UCSD-AML1 (cell line): ENCODE measurements at regions not wholly inside any gene's neighbourhood (a gene's known extent, or its start where the extent isn't known, plus 50 kb on each side); places are given as distances from the start of the nearest gene placed in this dataset.
A peak's percentile ranks its signal among the peaks of the same experiment; 100 is the strongest.
"Not testable (repeated sequence)": the region's sequence is repeated elsewhere in the genome, so short reads cannot be mapped to it uniquely, and the experiment has no call there.

ENCODE experiments used
- DNase-seq: peaks from one replicate; lab custom pipeline; 2025; ENCODE audit not compliant: unreplicated experiment; lab: John Stamatoyannopoulos, UW

- DNase-seq: not testable (repeated sequence)
These were observed 60.5 kb downstream of the AREG start for GRCh38 chr4:74505355-74505978.

GRCh38 chr4:74509363-74509762, 64.4 kb downstream of the AREG start:
- DNase-seq: not testable (repeated sequence)

DNA sequence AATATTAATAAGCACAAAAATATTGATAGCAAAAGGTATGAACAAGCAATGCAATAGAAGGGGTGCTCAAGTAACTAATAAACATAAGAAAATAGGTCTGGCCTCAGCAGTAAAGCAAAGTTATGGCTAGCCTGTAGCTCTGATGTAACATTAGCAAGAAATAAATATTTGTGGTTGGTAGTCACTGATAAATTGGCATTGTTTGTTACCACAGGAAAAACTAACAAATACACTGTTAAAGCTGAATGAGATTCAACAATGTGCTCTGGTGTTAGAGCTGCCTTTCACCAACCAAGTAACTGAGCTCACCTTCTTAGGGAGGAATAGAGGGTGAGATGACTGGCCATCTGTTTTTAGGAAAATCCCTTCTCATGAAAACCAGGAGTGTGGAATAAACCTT, 71.4 kb downstream of the AREG start:
- DNase-seq: no peak

DNA sequence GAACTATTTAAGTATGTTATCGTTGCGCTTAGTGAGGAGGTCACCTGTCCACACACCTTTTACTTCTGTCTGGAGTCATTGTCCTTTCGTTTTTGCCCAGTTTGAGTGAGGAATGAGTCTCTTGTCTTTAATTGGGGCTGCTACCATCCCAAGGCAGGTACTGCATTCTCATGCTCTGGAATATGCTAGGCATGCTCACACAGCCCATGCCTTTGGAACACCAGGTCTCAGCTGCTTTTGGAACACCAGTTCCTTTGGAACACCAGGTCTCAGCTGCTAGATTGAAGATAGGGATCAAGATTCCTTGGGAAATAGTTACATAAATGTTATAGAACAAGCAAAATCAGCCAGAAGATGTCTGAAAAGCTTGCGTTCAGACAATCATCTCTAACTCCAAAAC, 73.1 kb downstream of the AREG start:
- no peak for DNase-seq

GRCh38 chr4:74522251-74522991, 77.5 kb downstream of the AREG start:
- DNase-seq: no peak

DNA sequence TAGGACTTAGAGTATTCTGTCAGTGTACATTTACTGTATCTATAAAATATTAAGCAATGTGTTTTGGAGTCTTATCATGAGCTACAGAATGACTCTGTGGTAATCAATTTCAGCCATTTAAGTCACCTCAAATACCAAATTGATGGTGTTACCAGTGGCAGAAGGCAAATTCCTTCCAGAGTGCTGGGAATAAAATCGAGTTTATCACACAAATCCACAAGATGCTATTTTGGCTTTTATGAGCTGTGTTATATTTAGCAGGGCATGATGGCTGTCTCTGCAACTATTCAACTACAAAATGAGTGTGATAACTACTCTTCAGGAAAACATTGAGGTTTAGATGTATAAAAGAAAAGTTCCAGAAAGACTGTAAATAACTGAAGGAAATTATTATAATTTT, 78.2 kb downstream of the AREG start:
- DNase-seq: no peak

DNA sequence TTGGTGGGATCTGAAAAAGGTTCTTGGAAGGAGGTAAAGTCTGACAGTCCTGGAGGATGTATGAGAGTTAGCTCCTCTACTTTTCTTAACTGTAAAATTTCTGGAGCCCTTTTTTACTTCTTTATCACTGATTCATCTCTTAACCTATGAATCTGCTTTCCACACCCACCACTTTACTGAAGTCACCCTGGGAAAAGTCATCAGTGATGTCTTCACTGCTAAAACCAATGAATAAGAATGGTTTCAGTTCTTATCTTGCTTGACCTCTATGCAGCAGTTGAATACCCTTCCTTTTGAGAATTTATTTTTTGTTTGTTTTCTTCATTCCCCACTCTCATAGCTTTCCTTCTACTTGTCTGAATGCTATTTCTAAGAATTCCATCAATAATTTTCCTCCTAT, 80.0 kb downstream of the AREG start:
- no peak for DNase-seq

GRCh38 chr4:74527049-74527448, 82.1 kb downstream of the AREG start:
- DNase-seq: no peak

DNA sequence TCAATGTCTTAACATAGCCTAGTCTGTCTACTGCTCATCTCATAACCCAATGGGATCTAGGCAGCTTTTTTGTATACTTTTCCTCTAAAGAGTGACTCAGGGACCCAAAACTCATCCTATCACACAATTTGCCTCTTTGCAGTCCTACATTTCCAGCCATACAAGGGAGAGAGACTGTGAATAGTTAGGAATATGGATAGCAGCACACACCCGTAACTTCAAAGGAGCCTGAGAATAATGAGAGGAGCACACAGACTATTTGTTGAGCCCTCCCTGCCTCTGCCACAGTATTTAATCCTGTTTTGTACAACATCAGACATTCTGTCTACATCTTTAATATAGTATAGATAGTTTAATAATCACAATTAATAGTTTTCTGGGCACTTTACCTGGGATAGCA, 83.2 kb downstream of the AREG start:
- no peak for DNase-seq

DNA sequence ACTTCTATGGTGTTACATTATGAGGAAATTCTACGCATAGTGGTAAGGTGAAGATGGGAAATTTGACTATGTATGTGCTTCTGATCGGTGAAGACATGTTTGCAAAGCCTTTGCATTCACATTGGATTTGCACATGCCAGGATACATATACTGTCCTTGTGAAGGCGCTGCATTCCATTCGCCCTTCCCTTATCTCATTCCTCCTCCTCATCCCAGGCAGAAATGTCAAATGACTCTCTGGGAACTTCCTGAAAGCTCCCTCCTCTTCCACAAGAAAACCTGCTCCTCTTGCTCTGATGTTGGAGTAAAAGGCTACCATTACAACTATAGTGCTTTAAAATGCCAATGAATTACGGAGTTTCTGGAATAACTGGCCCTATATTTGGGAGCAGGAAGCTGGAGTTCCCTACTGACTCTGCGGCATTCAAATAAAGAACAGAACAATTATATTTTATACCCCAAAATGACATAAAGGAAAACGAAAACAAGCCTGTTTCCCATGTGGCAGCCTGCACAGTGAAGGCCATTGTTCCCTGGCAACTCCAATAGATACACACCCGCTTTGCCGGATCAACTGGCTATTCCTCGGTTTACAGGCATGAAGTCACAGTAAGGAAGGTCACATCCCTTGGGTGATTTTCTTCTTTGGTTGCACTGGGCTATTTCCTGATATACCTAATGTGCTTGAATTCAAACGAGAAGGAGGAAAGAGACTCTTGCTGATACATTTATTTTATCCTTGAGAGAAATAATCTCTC, 84.5 kb downstream of the AREG start:
- DNase-seq: no peak

- peak; percentile 6 for DNase-seq
These were observed 87.2 kb downstream of the AREG start for GRCh38 chr4:74531963-74532794.

DNA sequence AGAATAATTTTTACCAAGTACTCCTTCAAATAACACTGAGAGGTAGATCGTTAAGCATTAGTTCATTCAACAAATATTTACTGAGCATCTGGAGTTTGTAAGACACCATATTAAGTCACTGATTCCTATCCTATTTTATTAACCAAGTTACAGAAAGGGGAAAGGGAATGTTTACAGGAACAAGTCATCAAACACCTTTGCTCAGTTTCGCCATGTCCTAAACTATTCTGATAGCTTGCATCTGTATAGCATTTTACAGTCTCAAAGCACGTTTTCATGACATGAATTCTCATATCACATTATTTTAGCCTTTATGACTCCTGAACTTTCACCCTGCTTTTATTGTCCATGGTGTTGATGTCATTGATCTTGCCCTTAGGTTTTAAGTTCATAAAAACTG, 89.2 kb downstream of the AREG start:
- DNase-seq: no peak

GRCh38 chr4:74534936-74535335, 90.0 kb downstream of the AREG start:
- no peak for DNase-seq

- DNase-seq: no peak
These were observed 90.6 kb downstream of the AREG start for GRCh38 chr4:74535512-74535911.

DNA sequence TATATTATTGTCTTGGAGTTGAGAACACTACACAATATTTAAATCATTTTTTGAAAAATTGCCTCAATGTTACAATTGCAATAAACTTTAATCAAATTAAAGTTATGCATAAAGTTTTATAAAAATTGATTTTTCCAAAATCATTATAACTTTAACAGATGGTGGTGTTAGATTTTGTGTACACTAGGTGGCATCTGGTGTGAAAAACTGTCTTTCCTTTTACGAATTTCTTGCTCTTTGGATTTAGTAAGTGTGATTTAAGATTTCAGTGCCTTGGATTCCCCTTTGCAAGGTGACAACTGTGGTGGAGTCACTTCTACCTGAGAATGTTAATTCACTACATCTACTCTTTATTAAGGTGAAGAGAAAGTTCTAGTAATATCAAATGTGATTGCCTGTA, 91.6 kb downstream of the AREG start:
- DNase-seq: no peak

DNA sequence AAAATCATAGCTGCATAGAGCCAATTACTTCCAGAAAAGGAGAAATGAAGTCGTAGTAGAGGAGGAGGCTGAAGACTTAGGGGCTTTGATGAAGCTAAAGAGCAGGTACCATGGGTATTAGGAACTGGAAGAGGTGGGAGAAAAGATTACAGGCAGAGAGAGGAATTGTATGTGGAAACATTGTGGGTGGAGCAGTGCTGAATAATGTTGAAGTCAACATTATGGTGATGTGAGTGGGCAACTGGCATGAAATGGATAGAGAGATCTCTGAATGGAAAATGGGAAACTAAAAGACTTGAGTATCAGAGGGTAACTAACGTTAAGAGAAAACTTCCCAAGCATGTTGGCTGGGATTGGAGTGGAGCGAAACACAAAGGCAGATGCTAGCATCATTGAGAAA, 92.5 kb downstream of the AREG start:
- no peak for DNase-seq

DNA sequence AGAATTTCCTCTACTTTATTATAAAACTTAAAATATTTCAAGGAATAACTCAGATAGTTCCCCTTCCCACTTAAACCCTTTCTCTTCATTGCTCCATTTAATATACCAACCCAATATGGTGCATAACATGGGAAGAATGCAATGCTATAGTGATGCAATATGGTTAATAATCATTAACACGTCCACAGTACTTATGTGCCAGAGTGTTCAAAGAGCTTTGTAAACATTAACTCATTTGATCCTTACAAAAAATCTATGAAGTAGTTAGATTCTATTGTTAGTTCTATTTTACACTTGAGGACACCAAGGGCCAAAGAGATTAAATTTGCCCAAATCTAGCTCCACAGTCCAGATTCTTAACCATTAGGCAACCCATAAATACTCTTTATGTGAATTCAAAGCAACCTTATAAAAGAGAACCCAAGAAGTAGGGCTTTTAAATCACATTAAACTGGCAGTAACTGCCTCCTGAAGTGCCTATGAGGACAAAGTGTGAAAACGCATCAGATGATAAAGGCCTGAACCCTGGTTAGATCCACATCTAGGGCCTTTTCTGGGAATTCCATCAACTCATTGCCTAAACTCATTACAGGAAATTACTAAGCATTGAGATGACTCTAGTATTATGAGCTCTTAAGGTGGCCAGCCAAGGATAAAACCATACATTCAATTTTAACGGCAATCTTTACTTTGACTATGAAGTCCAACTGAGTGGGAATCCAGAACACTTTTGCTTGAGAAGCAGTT, 94.3 kb downstream of the AREG start:
- DNase-seq: no peak

- DNase-seq: no peak
These were observed 95.3 kb downstream of the AREG start for GRCh38 chr4:74540193-74540592.

- no peak for DNase-seq
These were observed 96.7 kb downstream of the AREG start for GRCh38 chr4:74541667-74542066.

DNA sequence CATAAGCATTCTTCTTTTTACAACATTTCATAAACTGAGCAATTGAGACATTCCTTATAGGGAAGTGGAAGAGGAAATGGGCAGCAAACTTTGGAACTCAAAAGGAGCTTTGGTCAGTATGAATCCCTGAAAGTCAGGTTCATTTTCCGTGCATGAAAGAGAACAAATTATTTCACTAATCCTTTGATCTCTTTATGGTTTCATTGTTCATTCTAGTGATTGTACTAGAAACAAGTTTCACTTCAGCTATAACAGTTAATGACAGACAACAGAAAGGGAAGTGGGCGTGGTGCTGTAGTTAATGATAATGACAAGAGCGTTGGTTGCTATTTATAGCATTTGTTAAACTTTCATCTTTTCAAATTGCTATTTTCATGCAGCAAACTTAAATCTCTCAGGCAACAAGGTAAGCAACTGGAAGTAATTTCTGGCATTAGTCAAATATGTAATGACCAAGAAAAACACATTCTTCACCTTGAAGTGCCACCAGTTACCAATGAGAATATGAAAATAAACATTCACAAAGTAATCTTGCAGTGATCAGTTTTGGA, 98.4 kb downstream of the AREG start:
- no peak for DNase-seq
